K562 (cell line): ENCODE measurements at regions not wholly inside any gene's neighbourhood (a gene's known extent, or its start where the extent isn't known, plus 50 kb on each side); places are given as distances from the start of the nearest gene placed in this dataset.

Source experiments
- ATAC-seq: fragments of 200-7000 bp; cut with Tn5 transposase; 3 replicates; pipeline ENCODE4 v1.9.1; 2020; ENCODE audit warnings: moderate library complexity
- BruUV-seq: library from RNA; stranded (reverse); fragments of 400-500 nt; replicated peaks from 2 replicates; lab custom pipeline; 2021; lab: Mats Ljungman, UMichigan
- CTCF ChIA-PET: fragments of 300-600 bp; formaldehyde crosslinking; extraction: SDS; loops from one replicate; lab custom pipeline; 2021; ENCODE audit warnings: low intra/inter-chr PET ratio; lab: Yijun Ruan, JAX
- POLR2A ChIA-PET: fragments of 300-600, 350-650 bp; sonication (Branson Sonifier 250); formaldehyde crosslinking; extraction: SDS; loops from one replicate; lab custom pipeline; 2021; ENCODE audit warnings: antibody characterized with exemption, inconsistent platforms; lab: Yijun Ruan, JAX
- DNase-seq, 4 experiments: peaks; one replicate each; pipeline versions ENCODE4 v3.0.0 to v3.0.0-alpha.2; 2011 to 2018; ENCODE audit warnings: low spot score in 3 of 4, mixed read lengths in 3 of 4; ENCODE audit errors: extremely low read depth in 1 of 4
- FAIRE-seq: peaks from 2 replicates; lab custom pipeline; 2011; peaks lifted over from hg19 to GRCh38; lab: Jason Lieb, UNC
- H2AFZ ChIP-seq: 2 replicates; pipeline ENCODE4 v1.6.0; 2011; ENCODE audit warnings: low read depth, low read length, control low read depth, inconsistent platforms
- H3K27ac ChIP-seq: fragments of 200-600 bp; 3 replicates; pipeline ENCODE4 v1.8.0; 2011; ENCODE audit warnings: low read depth, mild to moderate bottlenecking, control low read depth, inconsistent platforms, low read length, moderate library complexity, mixed read lengths; ENCODE audit errors: extremely low read depth
- H3K27me3 ChIP-seq, 2 experiments: fragments of 300-600 bp in 1 of 2; 2 replicates in 1 of 2; 3 replicates in 1 of 2; pipeline versions ENCODE4 v1.6.0 to v1.8.0; 2011; ENCODE audit warnings: inconsistent platforms in 2 of 2, low read length in 2 of 2, mild to moderate bottlenecking in 1 of 2, mixed read lengths in 1 of 2, moderate library complexity in 1 of 2; ENCODE audit not compliant: control insufficient read depth in 2 of 2, insufficient read depth in 2 of 2
- H3K36me3 ChIP-seq: fragments of 300-600 bp; 3 replicates; pipeline ENCODE4 v1.8.0; 2011; ENCODE audit warnings: mild to moderate bottlenecking, low read length, inconsistent platforms; ENCODE audit not compliant: control insufficient read depth, insufficient read depth
- H3K4me1 ChIP-seq, 2 experiments: fragments of 200-600 bp in 1 of 2; replicated peaks in 1 of 2; 2 replicates in 1 of 2; 3 replicates in 1 of 2; pipeline versions ENCODE4 v1.5.1 to v1.8.0; 2011; ENCODE audit warnings: inconsistent platforms in 2 of 2, low read length in 2 of 2, mild to moderate bottlenecking in 1 of 2, mixed read lengths in 1 of 2, moderate library complexity in 1 of 2; ENCODE audit not compliant: control insufficient read depth in 2 of 2, insufficient read depth in 2 of 2
- H3K4me2 ChIP-seq: 2 replicates; pipeline ENCODE4 v1.6.1; 2011; ENCODE audit warnings: low read length, control low read depth, inconsistent platforms, mixed read lengths; ENCODE audit not compliant: insufficient read depth
- H3K4me3 ChIP-seq: fragments of 200-600 bp; sonication (generic), shearing (Covaris generic); 2 replicates; pipeline ENCODE4 v1.5.1; 2016; ENCODE audit warnings: control low read depth, inconsistent platforms
- H3K79me2 ChIP-seq: fragments of 200-600 bp; 3 replicates; pipeline ENCODE4 v1.8.0; 2011; ENCODE audit warnings: low read length, inconsistent platforms; ENCODE audit not compliant: control insufficient read depth, insufficient read depth
- H3K9ac ChIP-seq, 2 experiments: 2 replicates each; pipeline versions ENCODE4 v1.6.0 to v1.6.1; 2011; ENCODE audit warnings: low read depth in 2 of 2, low read length in 2 of 2, control low read depth in 1 of 2, inconsistent platforms in 1 of 2, mild to moderate bottlenecking in 1 of 2, mixed read lengths in 1 of 2; ENCODE audit not compliant: insufficient read depth in 1 of 2
- H3K9me1 ChIP-seq: one replicate; pipeline ENCODE4 v1.6.0; 2011; ENCODE audit warnings: inconsistent platforms, mild to moderate bottlenecking, low read length, moderate library complexity; ENCODE audit not compliant: control insufficient read depth, insufficient read depth
- H3K9me3 ChIP-seq: replicated peaks from 2 replicates; pipeline ENCODE4 v1.5.1; 2011; ENCODE audit warnings: low read depth, low read length, inconsistent platforms; ENCODE audit not compliant: control insufficient read depth, insufficient read depth
- H4K20me1 ChIP-seq: replicated peaks from 2 replicates; pipeline ENCODE4 v1.6.1; 2011; ENCODE audit warnings: low read length, inconsistent platforms, mixed read lengths; ENCODE audit not compliant: control insufficient read depth, insufficient read depth
- BCL6 ChIP-seq: fragments of 250-450 bp; sonication (Bioruptor Pico); IDR thresholded peaks from 2 replicates; pipeline ENCODE4 v1.4.0; 2020
- RAD51 ChIP-seq: fragments of 450-650 bp; IDR thresholded peaks from 2 replicates; pipeline ENCODE4 v1.7.1; 2016; ENCODE audit warnings: low read depth, mild to moderate bottlenecking, borderline replicate concordance
- ZBTB7A ChIP-seq: IDR thresholded peaks from 2 replicates; pipeline ENCODE4 v1.6.1; 2011; ENCODE audit warnings: low read depth, mild to moderate bottlenecking, low read length, moderate library complexity, borderline replicate concordance; ENCODE audit not compliant: control insufficient read depth
- ZNF165 ChIP-seq: fragments of 250-450 bp; sonication (Bioruptor Pico); IDR thresholded peaks from 2 replicates; pipeline ENCODE4 v1.4.0; 2020; ENCODE audit warnings: borderline replicate concordance
- ZNF318 ChIP-seq, 2 experiments: fragments of 450-650 bp; IDR thresholded peaks; 2 replicates each; pipeline ENCODE4 v1.6.1; 2016; ENCODE audit warnings: mild to moderate bottlenecking in 2 of 2, borderline replicate concordance in 1 of 2, low read depth in 1 of 2, moderate library complexity in 1 of 2
- ZNF384 ChIP-seq: IDR thresholded peaks from 2 replicates; pipeline ENCODE4 v1.6.1; 2012; ENCODE audit warnings: low read depth, low read length, improper control_type of control experiment
- ZNF408 ChIP-seq: fragments of 250-450 bp; sonication (Bioruptor Pico); IDR thresholded peaks from 2 replicates; pipeline ENCODE4 v1.4.0; 2020; ENCODE audit warnings: low read depth, mild to moderate bottlenecking, moderate library complexity
- ZNF830 ChIP-seq: fragments of 250-450 bp; sonication (Bioruptor Pico); IDR thresholded peaks from 2 replicates; pipeline ENCODE4 v1.5.0; 2021; ENCODE audit warnings: mild to moderate bottlenecking
- WGBS: fragments of 100-300 bp; shearing (Covaris generic); methylation state at CpG from one replicate; pipeline ENCODE4 v1.1.6; 2016; ENCODE audit warnings: low coverage, mixed read lengths; ENCODE audit not compliant: insufficient coverage; ENCODE audit errors: missing lambda C conversion rate; 5-methylcytosine and 5-hydroxymethylcytosine counted together
- in situ Hi-C: fragments of 300-500 bp; cut with MboI; formaldehyde crosslinking; loops from 4 replicates; pipeline ENCODE4 v1.15.0; 2018; ENCODE audit warnings: inconsistent platforms, mixed read lengths
- intact Hi-C: fragments of 100-400 bp; cut with micrococcal nuclease; formaldehyde crosslinking; loops from 2 replicates; pipeline ENCODE4 v1.14.2; 2022

- peaks cover 9 to 66% of the 10 kb centered on the region in 2 experiments; a peak in 4 of 5 replicates for H3K27me3 ChIP-seq
- WGBS = 2% methylated on average over 12 of the region's 12 CpGs
These were observed 63.2 kb upstream of the HRH1 start for GRCh38 chr3:11091088-11091590.

More at GRCh38 chr3:11091088-11091590, 63.2 kb upstream of the HRH1 start:
- in situ Hi-C loops = no loop called here
- Histone ChIP-seq H3K4me2 (no peak overlapping the region), H3K4me3 (no peak overlapping the region), H3K4me1 (peaks cover 2 to 6% of the 10 kb centered on the region in 2 experiments; a peak in 2 of 5 replicates), H3K9me3 (no peaks in the 10 kb centered on the region), H3K36me3 (no peaks in the 10 kb centered on the region), H3K9ac (no peak overlapping the region), H2AFZ (no peak overlapping the region), H4K20me1 (no peaks in the 10 kb centered on the region), H3K9me1 (no peaks in the 10 kb centered on the region), H3K79me2 (no peaks in the 10 kb centered on the region), H3K27ac (no peak overlapping the region)
- no TSS peak for BruUV-seq
- CTCF ChIA-PET = no interaction called here
- ATAC-seq (no peak), FAIRE-seq (no peak), DNase-seq (no peak)
- intact Hi-C loops = no loop called here
- POLR2A ChIA-PET = interaction anchor here (1.0 kb wide), 2 partner anchors 11 to 14 kb away, joined by 4 read pairs; no protein-coding TSS in a partner anchor
- TF ChIP-seq ZBTB7A (no peak), RAD51 (no peak), ZNF384 (no peak), ZNF165 (CRISPR knock-in tag) (no peak), BCL6 (CRISPR knock-in tag) (no peak), ZNF408 (CRISPR knock-in tag) (no peak), ZNF830 (CRISPR knock-in tag) (no peak), ZNF318 (IDR thresholded peaks at IDR 0.05; ENCODE audit: borderline replicate concordance in 1 of 2, low read depth in 1 of 2) (no peak)
